Vagina (tissue), 2 donors: ENCODE measurements at regions not wholly inside any gene's neighbourhood (a gene's known extent, or its start where the extent isn't known, plus 50 kb on each side); places are given as distances from the start of the nearest gene placed in this dataset.

Experiments
- CTCF ChIP-seq, 3 experiments: fragments of 450-650 bp in 2 of 3; fragments of 200-600 bp in 1 of 3; sonication (generic) in 1 of 3; IDR thresholded peaks; one replicate each; pipeline ENCODE4 v1.5.1; 2017 to 2019; ENCODE audit warnings: antibody characterized with exemption in 3 of 3, mild to moderate bottlenecking in 2 of 3, moderate library complexity in 2 of 3
- POLR2AphosphoS5 ChIP-seq, 2 donors: sonication (generic); formaldehyde crosslinking; IDR thresholded peaks; one replicate each; pipeline ENCODE4 v1.9.0; 2017; ENCODE audit warnings: antibody characterized with exemption in 2 of 2, mild to moderate bottlenecking in 2 of 2, low read depth in 1 of 2; ENCODE audit not compliant: insufficient read depth in 1 of 2

GRCh38 chr9:106503759-106504158 lies 359.2 kb upstream of the ZNF462 start:
- TF ChIP-seq POLR2AphosphoS5 (IDR thresholded peaks at IDR 0.05; ENCODE audit: insufficient read depth in 1 of 2, low read depth in 1 of 2) (no peak), CTCF (IDR thresholded peaks at IDR 0.05) (no peak)
